Stimulated activated naive CD8-positive, alpha-beta T cell treated with anti-CD3 and anti-CD28 coated beads, Interleukin-15, Interleukin-2, amounts not matched to agents 100 ng/mL and 50 ng/mL, for 24 hours (primary cell): ENCODE measurements at regions not wholly inside any gene's neighbourhood (a gene's known extent, or its start where the extent isn't known, plus 50 kb on each side); places are given as distances from the start of the nearest gene placed in this dataset.

Experiments used
- H3K27ac Mint-ChIP-seq: one replicate; pipeline ENCODE4 v1.8.0; 2021; ENCODE audit warnings: mild to moderate bottlenecking, mixed read lengths
- H3K27me3 Mint-ChIP-seq: one replicate; pipeline ENCODE4 v1.8.0; 2021; ENCODE audit warnings: mixed read lengths
- H3K36me3 Mint-ChIP-seq: one replicate; pipeline ENCODE4 v1.8.0; 2021; ENCODE audit warnings: low read depth, mixed read lengths
- H3K4me1 Mint-ChIP-seq: one replicate; pipeline ENCODE4 v1.8.0; 2021; ENCODE audit warnings: low read depth, mixed read lengths
- H3K4me3 Mint-ChIP-seq: one replicate; pipeline ENCODE4 v1.8.0; 2021; ENCODE audit warnings: mild to moderate bottlenecking, mixed read lengths
- H3K9me3 Mint-ChIP-seq: one replicate; pipeline ENCODE4 v1.8.0; 2021; ENCODE audit warnings: mixed read lengths

DNA sequence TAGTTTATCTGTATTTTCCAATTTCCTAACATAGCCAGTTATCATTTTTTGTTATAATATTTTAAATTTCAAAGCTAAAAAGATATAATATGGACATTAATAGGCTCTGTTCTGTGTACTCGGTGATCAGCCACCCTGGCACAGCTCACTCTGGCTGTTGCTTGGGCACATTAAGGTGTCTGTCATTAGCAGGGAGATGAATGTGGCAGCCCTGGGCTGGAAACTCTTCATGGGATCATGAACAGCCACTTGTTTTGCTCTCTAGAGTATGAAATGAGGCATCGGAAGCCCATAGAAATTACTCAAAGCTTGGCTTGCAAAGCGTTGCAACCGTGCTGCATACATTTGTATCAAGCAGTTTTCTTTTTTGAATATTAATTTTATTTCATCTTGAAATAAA lies 233.2 kb downstream of the DACT1 start:
- Mint-ChIP-seq H3K4me3 (no peak overlapping the region), H3K27ac (no peak overlapping the region), H3K9me3 (no peaks in the 10 kb centered on the region), H3K4me1 (no peaks in the 10 kb centered on the region), H3K36me3 (no peaks in the 10 kb centered on the region), H3K27me3 (peaks cover 3% of the 10 kb centered on the region)

GRCh38 chr14:58871573-58871972 lies 233.8 kb downstream of the DACT1 start:
- peaks cover 3% of the 10 kb centered on the region for H3K27me3 Mint-ChIP-seq

GRCh38 chr14:58872061-58872460 lies 234.3 kb downstream of the DACT1 start:
- H3K4me1 Mint-ChIP-seq, result no peaks in the 10 kb centered on the region
- H3K27me3 Mint-ChIP-seq, result peaks cover 3% of the 10 kb centered on the region
- H3K36me3 Mint-ChIP-seq, result no peaks in the 10 kb centered on the region
- H3K9me3 Mint-ChIP-seq, result no peaks in the 10 kb centered on the region
- no peak overlapping the region for H3K27ac Mint-ChIP-seq
- H3K4me3 Mint-ChIP-seq, result no peak overlapping the region

More at GRCh38 chr14:58871573-58871972, 233.8 kb downstream of the DACT1 start:
- H3K4me3 Mint-ChIP-seq, result no peak overlapping the region
- H3K9me3 Mint-ChIP-seq, result no peaks in the 10 kb centered on the region
- no peak overlapping the region for H3K27ac Mint-ChIP-seq
- no peaks in the 10 kb centered on the region for H3K36me3 Mint-ChIP-seq
- no peaks in the 10 kb centered on the region for H3K4me1 Mint-ChIP-seq

DNA sequence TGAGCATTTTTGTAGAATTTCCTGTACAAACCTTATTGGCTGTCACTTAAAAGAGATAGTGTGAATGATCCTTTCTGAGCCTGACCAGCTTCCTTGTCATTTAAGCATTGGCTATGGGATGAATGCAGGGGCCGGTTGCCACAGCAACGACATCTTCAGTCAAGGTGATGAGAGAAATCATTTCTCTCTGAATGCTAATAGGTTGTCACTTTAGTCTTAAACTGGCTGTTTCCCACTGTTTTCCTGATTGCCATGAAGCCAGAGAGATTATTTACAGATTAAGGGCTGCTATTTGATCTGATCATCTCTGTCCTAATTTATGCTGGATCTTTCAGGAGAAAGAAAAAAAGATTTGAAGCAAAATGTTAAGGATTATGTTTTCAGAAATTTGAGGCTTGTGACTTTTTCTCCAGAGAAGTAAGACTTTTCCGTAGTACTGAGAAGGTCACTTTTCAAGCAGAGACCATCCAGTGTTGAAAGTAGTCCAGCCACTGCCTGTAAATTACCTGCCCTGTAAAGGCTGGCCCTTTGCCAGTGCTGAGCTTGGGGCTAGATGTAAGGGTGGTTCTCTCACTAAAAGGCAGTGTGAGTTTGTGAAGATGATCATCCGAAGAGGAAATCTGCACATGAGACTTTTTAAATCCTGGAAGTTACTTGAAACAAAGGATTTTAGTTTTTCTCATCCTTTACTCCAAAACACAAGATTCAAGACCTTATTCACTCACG lies 235.6 kb downstream of the DACT1 start:
- H3K4me1 Mint-ChIP-seq, result no peaks in the 10 kb centered on the region
- no peak overlapping the region for H3K27ac Mint-ChIP-seq
- H3K27me3 Mint-ChIP-seq, result no peaks in the 10 kb centered on the region
- no peaks in the 10 kb centered on the region for H3K9me3 Mint-ChIP-seq
- H3K36me3 Mint-ChIP-seq, result no peaks in the 10 kb centered on the region
- H3K4me3 Mint-ChIP-seq, result no peak overlapping the region

- Mint-ChIP-seq H3K4me3 (no peak overlapping the region), H3K36me3 (no peaks in the 10 kb centered on the region), H3K4me1 (no peaks in the 10 kb centered on the region), H3K27ac (no peak overlapping the region), H3K27me3 (no peaks in the 10 kb centered on the region), H3K9me3 (no peaks in the 10 kb centered on the region)
Measured at GRCh38 chr14:58875613-58876012, 237.9 kb downstream of the DACT1 start.

- H3K36me3 Mint-ChIP-seq, result no peaks in the 10 kb centered on the region
- no peaks in the 10 kb centered on the region for H3K4me1 Mint-ChIP-seq
- no peaks in the 10 kb centered on the region for H3K9me3 Mint-ChIP-seq
- no peak overlapping the region for H3K27ac Mint-ChIP-seq
- no peaks in the 10 kb centered on the region for H3K27me3 Mint-ChIP-seq
- no peak overlapping the region for H3K4me3 Mint-ChIP-seq
Measured at GRCh38 chr14:58876608-58877007, 238.8 kb downstream of the DACT1 start.

DNA sequence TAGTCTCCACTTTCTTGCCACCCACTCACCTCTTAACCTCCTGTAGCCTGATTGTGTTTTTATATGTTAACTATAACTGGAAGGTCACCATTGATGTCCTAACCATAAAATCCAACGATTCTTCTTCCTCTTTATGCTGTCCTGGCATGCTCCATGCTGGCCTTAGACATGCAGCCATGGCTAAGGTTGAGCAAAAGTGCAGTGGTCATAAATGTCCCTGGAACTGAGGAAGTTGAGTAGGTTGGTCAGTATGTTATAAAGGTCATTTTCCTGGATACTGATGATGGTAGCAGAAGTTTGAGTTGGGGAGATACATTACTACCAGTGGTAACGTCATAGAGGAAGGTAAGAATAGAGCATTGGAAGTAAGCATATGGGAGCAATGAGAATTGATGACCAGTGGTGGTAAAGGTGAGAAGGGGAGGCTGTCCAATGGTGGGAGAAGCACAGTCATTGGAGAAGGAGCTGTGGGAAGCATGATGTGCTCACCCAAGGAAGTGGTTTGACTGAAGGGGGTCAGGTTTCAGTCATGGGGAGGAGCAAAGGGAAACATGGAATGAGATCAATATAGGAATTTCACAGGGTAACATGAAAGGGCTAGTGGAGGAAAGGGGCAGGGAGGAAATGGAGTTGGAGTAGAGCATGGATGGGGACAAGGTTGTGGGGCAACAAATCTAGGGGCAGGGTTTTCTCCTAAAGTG lies 240.8 kb downstream of the DACT1 start:
- Mint-ChIP-seq H3K36me3 (no peaks in the 10 kb centered on the region), H3K27me3 (no peaks in the 10 kb centered on the region), H3K27ac (no peak overlapping the region), H3K4me3 (no peak overlapping the region), H3K9me3 (no peaks in the 10 kb centered on the region), H3K4me1 (no peaks in the 10 kb centered on the region)

- no peaks in the 10 kb centered on the region for H3K36me3 Mint-ChIP-seq
- no peak overlapping the region for H3K27ac Mint-ChIP-seq
- H3K4me1 Mint-ChIP-seq, result no peaks in the 10 kb centered on the region
- no peaks in the 10 kb centered on the region for H3K9me3 Mint-ChIP-seq
- no peaks in the 10 kb centered on the region for H3K27me3 Mint-ChIP-seq
- H3K4me3 Mint-ChIP-seq, result no peak overlapping the region
Measured at GRCh38 chr14:58881433-58881832, 243.7 kb downstream of the DACT1 start.

DNA sequence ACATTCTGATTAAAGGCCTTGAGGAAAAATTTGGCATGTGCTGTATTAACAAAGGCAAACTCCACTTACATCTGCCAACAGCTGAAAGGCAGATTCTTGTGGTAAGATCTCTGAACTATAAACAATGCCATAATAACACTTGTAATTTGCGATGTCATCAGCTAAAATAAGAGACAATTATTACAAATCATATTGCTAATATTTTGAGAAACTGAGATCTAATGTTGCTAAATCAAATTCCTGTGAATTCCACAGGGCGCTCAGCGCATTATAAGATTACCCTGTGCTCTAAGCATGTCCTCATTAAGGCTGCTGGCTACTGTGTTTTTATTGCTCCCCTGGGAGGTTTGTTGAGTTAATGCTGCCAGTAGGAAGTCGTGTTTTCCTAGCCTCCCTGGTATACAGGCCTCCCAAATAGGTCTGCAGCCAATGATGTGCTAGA lies 244.8 kb downstream of the DACT1 start:
- Mint-ChIP-seq H3K9me3 (no peaks in the 10 kb centered on the region), H3K36me3 (no peaks in the 10 kb centered on the region), H3K4me3 (no peak overlapping the region), H3K27me3 (peaks cover 6% of the 10 kb centered on the region), H3K27ac (no peak overlapping the region), H3K4me1 (no peaks in the 10 kb centered on the region)

DNA sequence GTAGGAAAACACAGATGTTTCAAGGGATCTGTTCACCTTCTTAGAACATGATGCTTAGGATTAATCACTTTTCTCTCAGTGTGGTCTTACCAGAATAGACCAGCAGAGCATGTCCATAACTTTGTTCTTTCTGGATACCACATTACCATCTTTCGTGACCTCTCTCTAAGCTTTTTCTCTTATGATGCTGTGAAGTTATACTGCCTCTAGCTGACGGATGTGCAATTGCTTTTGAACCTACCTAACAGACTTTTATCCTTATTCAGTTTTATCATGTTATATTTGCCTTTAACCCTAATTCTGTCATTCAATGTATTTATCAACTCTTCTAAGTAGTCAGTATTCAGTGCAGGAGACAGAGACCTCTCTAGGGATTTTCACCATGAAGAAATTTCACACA lies 246.7 kb downstream of the DACT1 start:
- Mint-ChIP-seq H3K27me3 (peaks cover 6% of the 10 kb centered on the region), H3K9me3 (no peaks in the 10 kb centered on the region), H3K27ac (no peak overlapping the region), H3K4me3 (no peak overlapping the region), H3K36me3 (no peaks in the 10 kb centered on the region), H3K4me1 (no peaks in the 10 kb centered on the region)

GRCh38 chr14:58887931-58888330 lies 250.2 kb downstream of the DACT1 start:
- Mint-ChIP-seq H3K36me3 (no peaks in the 10 kb centered on the region), H3K27ac (no peak overlapping the region), H3K4me1 (no peaks in the 10 kb centered on the region), H3K27me3 (peaks cover 6% of the 10 kb centered on the region), H3K4me3 (no peak overlapping the region), H3K9me3 (no peaks in the 10 kb centered on the region)

DNA sequence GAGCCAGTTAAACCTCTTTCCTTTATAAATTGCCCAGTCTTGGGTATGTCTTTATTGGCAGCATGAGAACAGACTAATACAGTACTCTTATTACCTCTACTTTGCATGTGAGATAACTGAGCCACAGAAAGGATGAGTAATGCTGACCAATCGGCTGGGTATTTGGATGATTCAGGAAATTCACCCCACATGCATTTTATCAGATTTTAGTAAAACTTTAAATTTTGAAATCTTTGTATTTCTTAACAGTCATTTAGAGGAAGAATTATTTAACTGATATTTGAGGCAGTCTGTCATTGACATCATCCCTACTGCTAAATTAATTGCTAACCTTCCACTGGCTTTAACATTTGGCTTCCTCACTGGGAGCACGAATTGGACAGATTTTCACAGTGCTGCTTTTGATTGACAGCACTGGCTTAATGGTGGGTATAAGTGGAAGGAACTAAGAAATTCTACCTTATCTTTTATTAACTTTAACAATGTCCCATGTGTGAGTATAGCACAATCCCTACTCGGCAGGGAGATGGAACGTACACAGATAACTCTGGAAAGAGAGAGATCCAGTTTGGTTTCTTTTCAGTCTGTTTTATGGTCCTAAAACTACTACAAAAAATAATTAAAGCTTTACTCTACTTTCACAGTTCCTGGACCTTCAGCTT lies 261.0 kb downstream of the DACT1 start:
- H3K4me1 Mint-ChIP-seq, result no peaks in the 10 kb centered on the region
- no peak overlapping the region for H3K27ac Mint-ChIP-seq
- no peak overlapping the region for H3K4me3 Mint-ChIP-seq
- no peaks in the 10 kb centered on the region for H3K36me3 Mint-ChIP-seq
- H3K27me3 Mint-ChIP-seq, result peaks cover 15% of the 10 kb centered on the region
- no peaks in the 10 kb centered on the region for H3K9me3 Mint-ChIP-seq

DNA sequence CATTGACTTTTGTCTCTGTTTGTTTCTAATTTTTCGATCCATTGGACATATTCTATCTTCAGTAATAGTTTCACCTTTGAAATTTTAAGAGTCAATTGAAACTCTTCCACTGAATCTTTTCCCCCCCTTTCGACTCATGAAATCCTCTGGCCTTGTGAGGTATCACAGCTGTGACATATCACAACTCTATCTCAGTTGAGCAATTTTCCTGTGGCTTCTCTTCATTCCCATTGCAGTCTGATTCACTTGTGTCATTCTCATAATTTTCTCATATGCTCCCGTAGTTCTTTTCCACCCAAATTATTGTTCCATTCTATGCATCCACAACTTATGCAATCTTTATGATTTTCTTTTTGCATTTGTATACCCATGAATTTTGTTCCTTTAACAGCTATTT lies 261.6 kb downstream of the DACT1 start:
- Mint-ChIP-seq H3K4me3 (no peak overlapping the region), H3K9me3 (no peaks in the 10 kb centered on the region), H3K36me3 (no peaks in the 10 kb centered on the region), H3K4me1 (no peaks in the 10 kb centered on the region), H3K27me3 (peaks cover 12% of the 10 kb centered on the region), H3K27ac (no peak overlapping the region)

- no peaks in the 10 kb centered on the region for H3K9me3 Mint-ChIP-seq
- H3K4me3 Mint-ChIP-seq, result no peak overlapping the region
- H3K36me3 Mint-ChIP-seq, result no peaks in the 10 kb centered on the region
- H3K4me1 Mint-ChIP-seq, result no peaks in the 10 kb centered on the region
- peaks cover 16% of the 10 kb centered on the region for H3K27me3 Mint-ChIP-seq
- no peak overlapping the region for H3K27ac Mint-ChIP-seq
Measured at GRCh38 chr14:58901826-58902225, 264.1 kb downstream of the DACT1 start.

- H3K27ac Mint-ChIP-seq, result no peak overlapping the region
- H3K4me1 Mint-ChIP-seq, result no peaks in the 10 kb centered on the region
- H3K27me3 Mint-ChIP-seq, result peaks cover 16% of the 10 kb centered on the region
- H3K4me3 Mint-ChIP-seq, result no peak overlapping the region
- H3K36me3 Mint-ChIP-seq, result no peaks in the 10 kb centered on the region
- no peaks in the 10 kb centered on the region for H3K9me3 Mint-ChIP-seq
Measured at GRCh38 chr14:58904776-58905175, 267.0 kb downstream of the DACT1 start.
